Hippocampal formation (tissue), 2 donors: ENCODE measurements at regions not wholly inside any gene's neighbourhood (a gene's known extent, or its start where the extent isn't known, plus 50 kb on each side); places are given as distances from the start of the nearest gene placed in this dataset.

Source experiments
- DNase-seq, 2 donors: peaks; one replicate each; lab custom pipeline; 2025; lab: John Stamatoyannopoulos, UW

DNA sequence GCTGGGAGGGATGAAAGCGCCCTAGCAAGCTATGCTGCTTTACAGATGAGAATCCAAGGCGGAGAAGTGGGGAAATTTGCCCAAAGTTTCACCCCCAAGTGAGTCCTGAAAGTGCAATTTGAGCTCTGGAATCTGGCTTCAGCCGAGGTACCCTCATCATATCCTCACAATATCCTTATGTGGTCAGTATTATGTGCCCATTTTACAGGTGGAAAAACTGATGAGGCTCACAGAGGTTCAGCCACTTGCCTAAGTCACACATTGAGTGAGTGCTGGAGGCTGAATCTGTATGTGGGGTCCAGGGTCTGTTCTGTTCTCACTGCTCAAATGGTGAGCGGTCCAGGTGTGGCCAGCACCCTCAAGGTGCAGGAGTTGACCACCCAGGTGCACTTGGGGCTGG is 85.3 kb downstream of the MATN1 start:
- no peak for DNase-seq

DNA sequence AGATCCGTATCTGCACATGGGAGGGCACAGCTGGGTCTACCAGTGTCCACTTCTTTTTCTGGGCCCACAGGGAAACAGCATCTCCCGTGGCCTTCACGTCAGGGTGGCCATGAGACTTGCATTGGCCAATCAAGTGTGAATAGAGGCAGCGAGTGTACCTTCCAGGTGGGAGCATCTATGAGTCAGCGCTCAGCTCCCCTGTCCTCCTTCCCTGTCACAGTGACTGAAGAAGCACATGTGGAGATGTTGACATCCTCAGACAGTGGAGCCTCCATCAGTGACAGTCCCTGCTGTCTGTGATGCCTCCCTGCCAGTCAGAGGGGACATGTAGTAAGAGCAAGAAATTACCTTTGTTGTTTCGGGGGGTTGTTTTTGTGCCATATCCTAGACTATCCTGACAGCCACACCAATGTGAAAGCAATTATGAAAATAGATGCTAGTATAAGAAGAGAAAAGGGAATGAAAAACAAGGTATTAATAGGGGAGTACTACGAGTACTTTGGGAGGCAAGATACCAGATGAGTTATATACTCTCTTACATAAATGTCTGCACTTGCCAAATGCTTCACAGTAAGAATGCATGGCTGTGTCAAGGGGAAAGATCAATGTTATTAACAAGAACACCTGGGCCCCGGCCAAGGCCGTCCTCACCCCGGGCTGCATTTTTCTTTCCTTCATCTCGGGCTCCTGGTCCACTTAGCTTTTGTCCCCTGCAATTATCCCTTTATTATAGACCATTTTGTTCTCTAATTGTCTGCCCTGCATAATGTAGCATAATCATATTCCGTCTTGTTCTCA is 86.0 kb downstream of the MATN1 start:
- DNase-seq: no peak

DNA sequence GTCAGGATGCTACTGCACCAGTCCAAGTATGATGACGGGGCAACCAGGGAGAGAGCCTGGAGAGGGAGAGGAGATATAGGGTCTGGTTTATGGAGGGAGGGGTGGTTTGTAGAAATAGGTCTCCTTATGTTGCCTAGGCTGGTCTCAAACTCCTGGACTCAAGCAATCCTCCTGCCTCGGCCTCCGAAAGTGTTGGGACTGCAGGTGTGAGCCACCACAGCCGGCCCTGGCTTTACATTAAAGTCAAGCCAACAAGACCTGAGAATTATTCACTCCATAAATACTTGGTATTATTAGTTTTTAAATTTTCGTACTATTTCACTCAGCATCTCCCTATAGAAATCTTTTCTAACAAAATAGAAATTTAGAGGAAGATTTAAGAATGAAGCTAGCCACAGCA is 86.8 kb downstream of the MATN1 start:
- DNase-seq: no peak

- DNase-seq: no peak
Measured at GRCh38 chr1:30635391-30635975, 87.9 kb downstream of the MATN1 start.

DNA sequence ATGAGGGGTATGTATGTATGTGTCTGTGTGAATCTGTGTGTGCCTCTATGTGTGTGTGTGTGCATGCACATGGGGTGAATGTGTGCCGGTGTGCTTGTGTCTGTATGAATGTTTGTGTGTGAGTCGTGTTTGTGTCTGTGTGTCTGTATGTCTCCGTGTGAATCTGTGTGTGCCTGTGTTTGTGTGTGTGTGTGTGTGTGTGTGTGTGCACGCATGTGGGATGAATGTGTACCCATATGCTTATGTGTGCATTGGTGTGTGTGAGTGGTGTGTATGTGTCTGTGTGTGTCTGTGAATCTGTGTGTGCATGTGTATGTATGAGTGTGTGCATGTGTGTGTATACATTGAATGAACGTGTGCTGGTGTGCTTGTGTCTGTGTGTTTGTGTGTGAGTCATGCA is 88.9 kb downstream of the MATN1 start:
- DNase-seq: no peak

- no peak for DNase-seq
Measured at GRCh38 chr1:30633294-30633693, 90.1 kb downstream of the MATN1 start.

DNA sequence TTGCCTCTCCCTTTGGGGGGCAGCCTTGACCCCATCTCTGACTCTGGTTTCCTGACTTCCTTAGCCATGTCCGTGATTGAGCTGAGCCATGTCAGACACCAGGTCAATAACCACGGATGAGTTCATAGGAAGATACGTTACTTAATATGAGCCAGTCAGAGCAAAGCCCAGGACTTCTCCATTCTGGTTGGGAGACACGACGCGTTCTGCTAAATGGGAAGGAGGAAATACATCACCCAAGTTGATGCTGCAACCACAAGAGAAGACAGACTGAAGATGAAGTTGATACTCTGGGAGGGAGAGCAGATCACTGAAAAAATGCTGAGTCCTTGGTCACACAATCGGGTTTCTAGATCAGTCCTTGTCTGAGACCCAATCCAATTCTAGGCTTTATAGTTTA is 90.9 kb downstream of the MATN1 start:
- DNase-seq: no peak

DNA sequence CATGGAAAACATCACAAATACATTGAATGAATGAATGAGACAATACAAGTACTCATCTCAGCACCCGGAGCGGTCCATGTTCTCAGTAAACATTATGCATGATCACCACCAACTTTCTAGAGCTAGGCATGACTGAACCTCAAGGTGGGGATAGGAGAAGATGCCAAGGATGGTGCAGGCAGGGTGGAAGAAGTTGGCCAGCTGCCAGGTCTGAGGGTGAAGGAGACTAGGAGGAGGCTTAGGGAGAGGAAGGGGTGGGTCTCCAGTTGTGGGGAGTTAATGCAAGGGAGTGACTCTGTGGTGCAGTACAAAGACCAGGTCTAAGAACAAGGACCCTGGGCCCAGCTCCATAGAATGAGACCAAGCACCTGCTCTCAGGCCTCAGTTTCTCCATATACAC is 91.7 kb downstream of the MATN1 start:
- DNase-seq: no peak

DNA sequence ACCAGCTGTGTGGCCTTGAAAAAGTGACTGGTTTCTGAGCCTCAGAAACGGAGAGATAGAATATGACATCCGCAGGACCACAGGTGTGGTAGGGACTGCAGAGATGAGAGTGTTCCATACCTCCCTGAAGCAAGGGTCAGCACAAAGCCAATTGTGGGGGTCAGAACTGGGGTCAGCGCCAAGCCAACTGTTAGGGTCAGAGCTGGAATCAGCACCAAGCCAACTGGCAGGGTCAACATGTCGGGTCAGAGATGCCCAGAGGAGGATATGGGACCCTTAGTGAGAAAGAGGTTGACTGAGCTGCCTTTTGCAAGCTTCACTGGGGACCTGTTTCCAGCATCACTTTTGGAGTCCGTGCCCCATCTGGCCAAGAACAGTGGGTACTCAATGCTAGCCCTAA is 93.9 kb downstream of the MATN1 start:
- DNase-seq: no peak

- DNase-seq: no peak
Measured at GRCh38 chr1:30627994-30628393, 95.4 kb downstream of the MATN1 start.

DNA sequence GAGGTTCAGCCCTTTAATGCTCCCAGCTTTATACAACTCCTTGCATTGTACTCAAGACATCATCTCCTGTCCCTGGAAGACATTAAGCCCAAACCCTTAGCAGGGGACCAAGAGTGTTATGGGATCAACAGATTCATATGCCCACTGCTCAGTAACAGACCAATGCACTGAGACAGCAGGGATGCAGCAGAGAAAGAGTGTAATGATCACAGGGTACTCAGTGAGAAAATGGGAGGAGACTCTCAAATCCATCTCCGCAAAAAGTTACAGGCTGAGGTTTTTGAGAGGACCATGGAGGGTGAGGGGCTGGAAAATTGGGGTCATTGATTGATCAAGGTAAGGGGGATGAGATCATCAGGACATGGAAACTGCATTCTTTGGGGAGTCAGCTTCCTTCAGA is 96.2 kb downstream of the MATN1 start:
- DNase-seq: no peak

DNA sequence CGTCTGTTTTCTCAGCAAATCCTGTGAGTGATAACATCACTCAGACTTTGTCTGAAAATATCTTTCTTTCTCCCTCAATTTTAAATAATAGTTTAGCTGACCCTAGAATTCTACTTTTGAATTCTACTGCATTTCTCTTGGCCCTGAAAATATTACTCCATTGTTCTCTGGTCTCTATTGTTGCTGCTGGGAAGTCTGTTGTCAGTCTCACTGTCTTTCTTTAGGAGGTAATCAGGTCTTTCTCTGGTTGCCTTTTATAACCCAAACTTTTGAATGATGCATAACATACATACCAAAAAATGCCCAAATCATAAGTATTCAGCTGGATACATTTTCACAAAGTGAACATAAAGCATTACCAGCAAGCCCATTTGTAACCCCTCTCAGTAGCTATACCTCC is 100.0 kb downstream of the MATN1 start:
- no peak for DNase-seq

DNA sequence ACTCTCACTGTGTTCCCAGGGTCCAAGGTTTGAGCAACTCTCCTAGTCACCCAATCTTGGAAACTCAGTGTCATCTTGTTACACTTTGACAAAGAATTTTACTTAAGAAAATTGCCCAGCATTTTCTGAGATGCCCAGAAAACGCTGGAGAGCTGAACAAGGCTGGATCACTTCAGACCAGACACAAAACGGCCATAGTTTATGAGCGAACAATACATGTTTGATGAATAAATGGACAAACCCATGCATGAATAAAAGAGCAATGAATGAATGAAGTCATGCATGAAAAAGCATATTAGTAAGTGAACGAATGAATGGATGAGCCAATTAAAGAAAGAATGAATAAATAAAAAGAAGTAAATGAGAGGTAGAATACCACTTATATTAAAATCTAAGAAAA is 103.8 kb downstream of the MATN1 start:
- DNase-seq: no peak

GRCh38 chr1:30618335-30618747 is 105.0 kb downstream of the MATN1 start:
- DNase-seq: no peak

DNA sequence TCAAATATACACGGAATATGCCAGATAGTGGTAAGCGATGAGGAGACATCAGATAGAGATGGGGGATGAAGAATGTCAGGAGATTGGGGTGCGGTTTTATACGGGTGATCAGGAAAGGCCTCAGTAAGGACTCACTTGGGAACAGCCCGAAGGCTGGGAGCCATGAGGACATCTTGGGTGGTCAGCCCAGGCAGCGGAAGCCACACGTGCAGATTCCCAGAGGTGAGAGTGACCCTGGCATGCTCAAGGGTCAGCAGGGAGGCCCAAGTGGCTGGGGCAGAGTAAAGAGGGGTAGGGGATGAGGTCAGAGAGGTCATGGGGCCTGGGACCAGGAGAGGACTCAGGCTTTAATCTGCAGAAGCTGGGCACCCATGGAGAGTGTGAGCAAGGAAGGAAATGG is 106.6 kb downstream of the MATN1 start:
- DNase-seq: no peak

DNA sequence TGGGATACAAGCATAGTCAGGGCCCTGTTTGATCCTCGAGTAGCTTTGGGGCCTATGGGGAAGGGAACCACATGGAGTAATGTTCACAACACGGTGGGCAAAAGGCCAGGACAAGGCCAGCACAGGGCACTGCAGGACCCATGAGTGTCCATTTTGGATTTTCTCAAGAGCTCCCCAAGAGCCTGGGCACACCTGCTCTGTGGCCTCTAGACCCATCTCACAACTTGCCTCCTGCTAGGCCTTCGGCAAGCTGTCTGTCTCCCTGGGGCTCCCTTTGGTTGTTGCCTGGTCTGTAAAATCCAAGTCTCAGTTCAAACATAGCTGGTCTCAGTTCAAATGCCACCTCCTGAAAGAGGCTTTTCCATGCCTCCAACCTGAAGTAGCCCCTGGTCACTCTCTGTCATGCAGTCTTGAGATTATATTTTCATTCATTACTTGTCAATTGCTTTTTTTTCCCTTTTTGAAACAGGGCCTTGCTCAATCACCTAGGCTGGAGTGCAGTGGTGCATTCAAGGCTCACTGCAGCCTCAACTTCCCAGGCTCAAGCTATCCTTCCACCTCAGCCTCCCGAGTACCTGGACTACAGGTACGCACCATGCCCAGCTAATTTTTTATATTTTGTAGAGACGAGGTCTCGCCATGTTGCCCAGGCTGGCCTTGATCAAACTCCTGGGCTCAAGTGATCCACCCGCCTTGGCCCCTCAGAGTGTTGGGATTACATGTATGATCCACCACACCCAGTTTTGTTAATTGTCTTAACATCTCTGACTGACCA is 107.4 kb downstream of the MATN1 start:
- DNase-seq: no peak

DNA sequence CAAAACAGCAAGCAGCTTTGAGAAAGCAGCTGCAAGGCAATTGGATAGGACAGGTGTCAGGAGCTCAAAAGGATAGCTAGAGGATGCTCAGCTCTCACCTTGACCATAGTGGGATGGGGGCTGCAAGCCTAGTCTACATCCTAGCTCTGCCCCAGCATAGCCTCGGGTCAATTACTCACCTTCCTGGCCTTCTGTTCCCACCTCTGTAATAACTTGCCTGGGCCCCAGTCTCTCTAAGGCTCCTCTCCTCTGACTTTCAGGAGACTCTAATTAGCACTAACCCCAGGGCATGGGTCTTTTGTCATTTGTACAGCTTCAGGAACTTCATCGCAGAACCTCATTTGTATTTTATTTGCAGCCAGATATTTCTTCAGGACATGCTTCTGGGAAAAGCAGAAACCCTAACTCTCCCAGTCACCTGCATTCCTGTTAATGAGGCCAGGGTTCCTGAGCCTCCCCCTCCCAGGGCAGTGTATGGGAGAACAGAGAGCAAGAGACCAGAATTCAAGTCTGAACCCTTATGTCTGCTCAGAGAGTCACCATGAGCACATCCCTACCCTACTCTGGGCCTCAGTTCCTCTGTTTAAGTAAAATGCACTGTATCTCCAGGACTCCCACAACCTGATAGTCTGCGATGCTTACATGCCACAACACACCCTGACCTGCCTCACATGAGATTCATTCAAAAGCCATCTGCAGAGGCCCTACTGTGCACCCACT is 108.1 kb downstream of the MATN1 start:
- no peak for DNase-seq

DNA sequence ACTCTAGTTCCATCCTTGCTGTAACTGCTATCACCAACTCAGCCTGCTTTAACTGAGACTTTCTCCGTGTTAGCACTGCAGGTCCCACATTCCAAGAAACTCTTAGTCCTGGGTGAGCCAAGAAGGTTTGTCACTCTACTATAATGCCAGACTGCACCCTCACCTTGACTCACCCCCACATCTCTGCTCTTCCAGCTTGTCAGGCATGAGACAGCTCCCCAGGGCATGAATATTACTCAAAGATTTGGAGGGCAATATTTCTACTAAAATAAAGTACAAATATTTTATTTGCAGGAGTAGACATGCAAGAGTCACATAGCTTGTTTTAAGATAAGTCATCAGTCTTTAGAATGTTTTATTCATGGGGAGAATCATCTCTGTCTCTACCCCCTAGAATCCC is 110.2 kb downstream of the MATN1 start:
- no peak for DNase-seq

GRCh38 chr1:30612536-30613065 is 110.8 kb downstream of the MATN1 start:
- no peak for DNase-seq

DNA sequence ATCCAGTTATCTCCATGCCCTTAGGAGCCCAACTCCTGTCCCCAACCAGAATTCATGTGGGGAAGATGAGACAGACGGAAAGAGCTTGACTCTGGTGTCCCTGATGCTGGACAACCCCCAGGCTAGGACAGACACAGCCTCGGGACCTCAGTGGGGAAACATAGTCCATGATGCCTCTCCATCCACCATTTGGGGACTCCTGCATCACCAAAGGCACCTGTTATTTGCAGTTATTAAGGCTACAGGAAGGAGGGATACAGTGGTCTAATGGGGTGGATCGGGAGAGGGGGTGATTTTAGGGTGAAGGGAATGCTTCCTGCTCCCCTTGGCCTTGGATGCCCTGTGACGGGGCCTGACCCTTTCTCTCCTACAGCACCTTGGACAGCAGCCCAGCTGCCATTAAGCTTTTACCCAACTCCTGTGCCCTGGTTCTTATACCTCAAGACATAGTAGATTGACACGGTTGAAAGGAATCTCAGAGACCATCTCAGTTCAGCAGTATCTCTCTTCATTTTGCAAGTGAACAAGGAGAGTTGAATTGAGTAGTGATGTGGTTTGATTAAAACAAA is 111.6 kb downstream of the MATN1 start:
- no peak for DNase-seq

- no peak for DNase-seq
Measured at GRCh38 chr1:30610917-30611316, 112.5 kb downstream of the MATN1 start.

DNA sequence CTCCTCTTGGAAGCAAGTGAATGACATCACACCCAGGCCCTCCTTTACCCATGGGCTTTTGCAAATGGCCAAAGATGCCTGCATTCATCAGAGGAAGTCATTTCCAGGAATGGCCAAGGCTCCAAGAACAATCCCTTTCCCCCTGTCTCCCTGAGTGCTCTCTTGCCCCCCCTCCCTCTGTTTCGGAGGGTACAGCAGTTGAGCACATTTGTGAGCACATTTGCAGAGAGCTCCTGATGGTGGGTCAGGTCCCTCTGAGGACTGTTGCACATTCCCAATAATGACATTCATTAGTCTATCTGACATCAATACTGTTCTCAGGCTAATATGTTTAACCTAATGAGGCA is 113.4 kb downstream of the MATN1 start:
- DNase-seq: no peak
